C4-2B (cell line): ENCODE measurements at regions not wholly inside any gene's neighbourhood (a gene's known extent, or its start where the extent isn't known, plus 50 kb on each side); places are given as distances from the start of the nearest gene placed in this dataset.

Experiments used
- H3K27ac ChIP-seq: fragments of 450-650 bp; 2 replicates; pipeline ENCODE4 v1.5.1; 2017
- ZFX ChIP-seq: fragments of 450-650 bp; IDR thresholded peaks from 2 replicates; pipeline ENCODE4 v1.6.1; 2017
- TF ChIP-seq, protein P1 (sequence below): fragments of 450-650 bp; conservative IDR thresholded peaks from 2 replicates; pipeline ENCODE4 v1.5.1; 2017; ENCODE audit warnings: mild to moderate bottlenecking

DNA sequence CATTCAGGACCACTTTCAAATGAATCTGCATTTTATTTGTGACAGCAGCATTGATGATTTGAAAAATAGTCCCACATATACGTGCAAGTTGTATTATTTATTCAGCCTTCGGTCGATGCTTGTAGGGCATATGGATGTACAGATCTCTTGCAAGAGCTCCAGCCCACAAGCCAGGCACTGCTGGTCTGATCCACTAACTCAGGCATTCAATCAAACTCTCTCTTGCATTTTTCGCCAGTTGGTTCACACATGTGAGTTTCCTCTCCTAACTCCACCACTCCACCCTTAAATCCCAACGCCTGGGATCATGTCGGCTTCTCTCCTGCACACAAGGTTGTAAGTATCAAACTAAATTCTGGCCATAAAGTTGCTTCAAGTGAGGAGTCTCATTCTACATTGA lies 318.7 kb downstream of the CYP26B1 start:
- TF ChIP-seq, protein P1, sequence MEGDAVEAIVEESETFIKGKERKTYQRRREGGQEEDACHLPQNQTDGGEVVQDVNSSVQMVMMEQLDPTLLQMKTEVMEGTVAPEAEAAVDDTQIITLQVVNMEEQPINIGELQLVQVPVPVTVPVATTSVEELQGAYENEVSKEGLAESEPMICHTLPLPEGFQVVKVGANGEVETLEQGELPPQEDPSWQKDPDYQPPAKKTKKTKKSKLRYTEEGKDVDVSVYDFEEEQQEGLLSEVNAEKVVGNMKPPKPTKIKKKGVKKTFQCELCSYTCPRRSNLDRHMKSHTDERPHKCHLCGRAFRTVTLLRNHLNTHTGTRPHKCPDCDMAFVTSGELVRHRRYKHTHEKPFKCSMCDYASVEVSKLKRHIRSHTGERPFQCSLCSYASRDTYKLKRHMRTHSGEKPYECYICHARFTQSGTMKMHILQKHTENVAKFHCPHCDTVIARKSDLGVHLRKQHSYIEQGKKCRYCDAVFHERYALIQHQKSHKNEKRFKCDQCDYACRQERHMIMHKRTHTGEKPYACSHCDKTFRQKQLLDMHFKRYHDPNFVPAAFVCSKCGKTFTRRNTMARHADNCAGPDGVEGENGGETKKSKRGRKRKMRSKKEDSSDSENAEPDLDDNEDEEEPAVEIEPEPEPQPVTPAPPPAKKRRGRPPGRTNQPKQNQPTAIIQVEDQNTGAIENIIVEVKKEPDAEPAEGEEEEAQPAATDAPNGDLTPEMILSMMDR: no peak
- no peak for TF ChIP-seq ZFX
- H3K27ac ChIP-seq: no peak overlapping the region

DNA sequence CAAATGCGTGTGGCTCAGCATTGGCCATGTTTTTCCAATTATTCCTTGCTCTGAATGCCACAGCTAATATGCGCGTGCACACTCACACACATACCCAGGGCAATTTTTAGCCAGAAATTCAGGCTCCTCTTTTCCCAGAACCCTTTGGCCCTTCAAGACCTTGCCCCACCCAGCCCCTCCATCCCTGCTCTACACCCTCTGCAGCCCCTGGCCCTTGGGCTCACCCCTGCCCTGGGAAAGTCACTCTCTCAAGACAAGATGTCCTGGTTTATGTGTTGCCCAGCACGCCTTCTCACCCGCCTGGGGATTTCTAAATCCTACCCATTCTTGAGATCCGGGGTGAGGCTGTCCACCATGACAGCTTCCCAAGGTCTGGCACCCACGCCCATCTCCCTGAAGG lies 319.7 kb downstream of the CYP26B1 start:
- no peak overlapping the region for H3K27ac ChIP-seq
- TF ChIP-seq, protein P1: no peak
- TF ChIP-seq ZFX: no peak

DNA sequence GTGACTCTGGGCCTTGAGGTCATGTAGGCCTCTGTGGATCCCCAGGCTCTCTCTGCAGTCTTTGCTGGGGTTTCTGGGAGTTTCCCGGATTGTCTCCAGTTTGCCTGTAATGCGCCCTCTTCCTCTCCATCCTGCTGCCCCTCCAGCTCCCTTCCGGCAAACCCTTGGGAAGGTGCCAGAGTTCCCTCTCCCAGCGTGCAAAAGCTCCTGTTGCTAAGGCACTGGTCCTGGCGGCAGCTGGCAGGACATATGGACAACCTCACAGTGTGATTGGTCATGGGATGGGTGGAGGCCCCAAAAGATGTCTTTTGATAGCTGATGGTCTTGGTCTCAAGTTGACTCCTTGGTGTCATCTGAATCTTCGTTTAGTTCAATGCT lies 320.1 kb downstream of the CYP26B1 start:
- H3K27ac ChIP-seq: no peak overlapping the region
- no peak for TF ChIP-seq ZFX
- TF ChIP-seq, protein P1: no peak

DNA sequence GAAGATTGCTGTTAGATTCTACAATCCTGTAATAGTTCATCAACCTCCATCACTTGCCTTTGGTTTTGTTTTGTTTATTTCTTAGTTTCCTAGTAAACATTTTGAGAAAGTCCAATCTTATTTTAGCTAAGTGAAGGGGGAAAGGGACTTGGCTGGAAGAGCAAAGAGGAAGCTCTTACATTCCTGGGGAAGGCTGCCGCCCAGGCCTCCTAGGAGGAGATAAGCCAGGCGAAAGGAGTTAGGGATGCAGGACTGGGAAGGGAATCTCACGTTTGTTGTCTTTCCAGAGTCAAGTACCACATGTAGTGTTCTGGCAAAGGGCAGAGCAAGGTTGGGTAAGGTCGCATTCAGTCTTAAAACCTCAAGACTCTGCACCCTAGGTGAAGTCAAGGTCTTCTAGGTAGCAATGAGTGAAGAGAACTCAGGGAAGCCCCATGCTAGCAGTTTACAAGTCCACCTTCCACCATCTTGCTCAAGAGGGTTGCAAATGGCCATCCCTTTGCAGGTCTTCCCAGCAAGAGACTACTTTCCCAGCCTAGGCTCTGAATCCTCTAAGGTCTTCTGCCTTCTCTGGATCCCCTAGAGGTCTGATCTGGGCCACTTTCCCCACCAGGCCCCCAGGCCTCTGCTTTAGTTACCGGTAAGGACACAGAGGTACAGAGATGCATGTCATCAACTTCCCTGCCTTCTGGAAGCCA lies 320.7 kb downstream of the CYP26B1 start:
- TF ChIP-seq, protein P1: no peak
- TF ChIP-seq ZFX: no peak
- no peak overlapping the region for H3K27ac ChIP-seq

DNA sequence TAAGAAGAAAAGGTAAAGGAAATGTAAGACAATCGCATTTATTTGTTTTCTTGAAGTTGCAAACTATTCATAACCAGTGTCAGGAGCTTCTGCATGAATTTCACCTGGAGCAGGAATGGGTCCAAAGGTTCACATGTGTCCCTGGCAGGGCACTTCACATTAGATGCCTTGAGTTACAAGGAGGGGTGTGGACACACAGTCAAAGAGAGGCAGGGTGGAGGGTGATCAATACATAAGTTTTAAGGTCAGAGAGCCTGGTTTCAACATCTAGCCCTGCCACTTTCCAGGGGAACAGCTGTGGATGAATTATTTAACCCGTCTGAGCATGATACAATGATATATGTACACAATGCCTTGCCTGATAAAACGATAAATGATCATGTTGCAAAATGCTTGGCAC lies 321.4 kb downstream of the CYP26B1 start:
- H3K27ac ChIP-seq: no peak overlapping the region
- TF ChIP-seq ZFX: no peak
- TF ChIP-seq, protein P1: no peak

DNA sequence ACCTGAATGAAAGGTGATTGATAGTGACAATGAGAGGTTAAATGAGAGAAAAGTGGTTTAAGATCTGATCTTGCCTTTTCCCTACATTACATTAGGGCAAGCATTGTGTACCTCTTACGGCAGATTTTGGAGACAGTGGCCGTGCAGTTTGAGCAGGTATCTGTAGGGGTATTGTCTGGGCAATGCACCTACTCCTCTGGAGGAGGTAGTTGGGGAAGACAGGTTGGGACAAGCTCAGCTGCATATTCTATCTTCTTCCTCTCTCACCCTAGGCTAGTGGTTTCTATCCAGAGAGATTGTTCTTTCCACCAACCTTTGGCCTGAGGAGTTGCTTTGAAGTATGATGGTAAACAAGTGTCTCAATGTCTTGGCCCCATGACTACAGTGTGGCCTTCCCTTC lies 323.2 kb downstream of the CYP26B1 start:
- TF ChIP-seq, protein P1: no peak
- TF ChIP-seq ZFX: no peak

DNA sequence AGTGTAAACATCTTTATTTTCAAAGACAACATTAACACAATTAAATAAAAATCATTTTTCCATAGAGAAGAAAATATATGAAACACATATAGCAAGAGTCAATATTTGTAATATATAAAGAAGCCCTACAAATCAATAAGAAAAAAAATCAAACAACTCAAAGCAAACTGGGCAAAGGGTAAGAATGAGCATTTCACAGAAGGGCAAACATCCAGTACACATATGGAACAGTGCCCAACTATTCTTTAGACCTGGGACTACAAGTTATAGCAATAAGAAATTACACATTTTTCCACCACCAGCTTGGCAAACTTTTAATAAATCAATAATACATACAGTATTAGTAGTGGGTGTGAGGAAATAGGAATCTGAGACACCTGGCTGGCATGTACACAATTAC lies 324.1 kb downstream of the CYP26B1 start:
- no peak overlapping the region for H3K27ac ChIP-seq
- TF ChIP-seq ZFX: no peak
- TF ChIP-seq, protein P1: no peak

More for the DNA sequence above, 323.2 kb downstream of the CYP26B1 start:
- H3K27ac ChIP-seq: no peak overlapping the region
